Retinal pigment epithelial cell (primary cell): ENCODE measurements at regions not wholly inside any gene's neighbourhood (a gene's known extent, or its start where the extent isn't known, plus 50 kb on each side); places are given as distances from the start of the nearest gene placed in this dataset.
"Not testable (repeated sequence)": the region's sequence is repeated elsewhere in the genome, so short reads cannot be mapped to it uniquely, and the experiment has no call there.

ENCODE experiments used
- DNase-seq: peaks from one replicate; pipeline ENCODE4 v3.0.0-alpha.2; 2010; ENCODE audit warnings: low read depth
- H3K4me3 ChIP-seq: 2 replicates; pipeline ENCODE4 v1.5.1; 2011; ENCODE audit warnings: mild to moderate bottlenecking, low read length, control low read depth, moderate library complexity
- CTCF ChIP-seq: conservative IDR thresholded peaks from 2 replicates; pipeline ENCODE4 v1.5.1; 2011; ENCODE audit warnings: low read depth, low read length, control low read depth, inconsistent platforms

DNA sequence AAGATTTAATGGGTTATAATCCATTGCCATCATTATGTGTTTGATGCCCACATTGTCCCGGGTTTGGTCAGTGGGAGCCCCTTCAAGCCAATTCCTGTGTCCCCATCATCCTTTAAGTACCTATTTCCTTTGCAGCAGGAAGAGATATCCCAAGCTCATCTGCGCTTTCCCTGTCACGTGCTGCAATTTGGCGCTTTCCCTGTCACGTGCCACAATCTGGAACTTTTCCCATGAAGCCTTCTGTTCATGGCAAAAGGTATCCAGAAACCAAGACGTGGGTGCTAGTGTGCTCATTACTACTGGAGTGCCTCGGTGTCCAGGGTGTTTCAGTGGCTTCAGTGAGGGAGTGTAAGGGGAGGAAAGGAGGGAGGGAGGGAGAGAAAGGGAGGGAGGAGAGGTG lies 168.5 kb downstream of the NPIPB11 start:
- no peak for DNase-seq
- no peak for TF ChIP-seq CTCF
- H3K4me3 ChIP-seq: no peak overlapping the region

DNA sequence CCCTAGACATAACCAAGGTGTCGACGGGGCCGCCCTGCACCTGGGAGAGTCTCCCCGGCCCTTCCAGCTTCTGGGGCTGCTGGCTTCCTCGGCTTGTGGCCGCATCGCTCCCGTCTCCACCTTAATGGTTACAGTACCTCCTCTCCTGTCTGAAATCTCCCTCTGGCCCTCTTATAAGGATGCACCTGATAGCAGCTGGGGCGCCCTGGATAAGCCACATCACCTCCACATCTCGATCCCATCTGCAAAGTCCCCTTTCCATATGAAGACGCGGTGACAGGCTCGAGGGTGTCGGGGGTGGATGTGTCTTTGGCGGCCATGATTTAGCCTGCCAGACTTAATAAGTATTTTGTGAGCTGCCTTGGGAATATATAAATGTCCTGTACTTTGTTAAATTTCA lies 169.0 kb downstream of the NPIPB11 start:
- not testable (repeated sequence) for DNase-seq, H3K4me3 ChIP-seq

DNA sequence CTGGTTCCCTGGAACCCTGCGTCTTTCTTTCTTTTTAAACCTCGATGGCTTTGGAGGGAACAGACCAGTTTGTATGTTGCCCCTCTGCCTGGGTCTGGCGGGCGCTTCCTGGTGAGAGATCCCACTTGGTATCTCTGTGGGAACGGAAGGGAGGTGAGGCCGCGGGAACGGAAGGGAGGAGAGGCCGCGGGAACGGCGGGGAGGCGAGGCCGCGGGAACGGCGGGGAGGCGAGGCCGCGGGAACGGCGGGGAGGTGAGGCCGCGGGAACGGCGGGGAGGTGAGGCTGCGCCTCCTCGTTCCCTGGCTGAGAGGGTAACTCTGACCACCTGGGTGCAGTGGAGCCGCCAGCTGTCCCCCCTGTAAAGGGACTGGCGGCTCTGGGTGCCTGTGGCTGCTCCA lies 169.5 kb downstream of the NPIPB11 start:
- DNase-seq, H3K4me3 ChIP-seq: not testable (repeated sequence)

DNA sequence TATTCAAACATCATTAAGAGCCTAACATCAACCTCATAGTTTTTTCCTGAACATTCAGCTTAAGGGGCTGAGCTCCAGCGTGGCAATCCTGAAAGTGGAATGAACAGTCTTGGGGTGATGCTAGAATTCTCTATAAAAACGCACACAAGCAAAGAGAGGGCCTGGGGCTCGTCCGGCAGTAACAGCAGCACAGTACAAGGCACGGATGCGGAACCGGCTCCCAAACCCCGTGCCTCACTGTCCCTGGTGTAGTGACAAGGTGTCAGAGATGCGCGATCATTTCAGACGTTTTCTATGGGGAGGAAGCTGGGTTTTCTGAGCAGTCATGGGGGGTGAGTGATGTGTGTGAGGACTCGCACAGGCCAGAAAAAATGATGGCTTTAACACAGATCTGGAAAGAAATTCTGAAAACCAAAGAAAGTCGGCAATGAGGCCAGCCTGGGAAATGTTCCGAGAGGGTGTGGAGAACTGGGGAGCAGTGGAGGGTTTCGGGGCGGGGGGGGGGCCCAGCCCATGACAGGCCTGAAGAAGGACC lies 170.6 kb downstream of the NPIPB11 start:
- not testable (repeated sequence) for H3K4me3 ChIP-seq, DNase-seq

GRCh38 chr16:29234536-29235275 lies 171.8 kb downstream of the NPIPB11 start:
- not testable (repeated sequence) for DNase-seq, H3K4me3 ChIP-seq

DNA sequence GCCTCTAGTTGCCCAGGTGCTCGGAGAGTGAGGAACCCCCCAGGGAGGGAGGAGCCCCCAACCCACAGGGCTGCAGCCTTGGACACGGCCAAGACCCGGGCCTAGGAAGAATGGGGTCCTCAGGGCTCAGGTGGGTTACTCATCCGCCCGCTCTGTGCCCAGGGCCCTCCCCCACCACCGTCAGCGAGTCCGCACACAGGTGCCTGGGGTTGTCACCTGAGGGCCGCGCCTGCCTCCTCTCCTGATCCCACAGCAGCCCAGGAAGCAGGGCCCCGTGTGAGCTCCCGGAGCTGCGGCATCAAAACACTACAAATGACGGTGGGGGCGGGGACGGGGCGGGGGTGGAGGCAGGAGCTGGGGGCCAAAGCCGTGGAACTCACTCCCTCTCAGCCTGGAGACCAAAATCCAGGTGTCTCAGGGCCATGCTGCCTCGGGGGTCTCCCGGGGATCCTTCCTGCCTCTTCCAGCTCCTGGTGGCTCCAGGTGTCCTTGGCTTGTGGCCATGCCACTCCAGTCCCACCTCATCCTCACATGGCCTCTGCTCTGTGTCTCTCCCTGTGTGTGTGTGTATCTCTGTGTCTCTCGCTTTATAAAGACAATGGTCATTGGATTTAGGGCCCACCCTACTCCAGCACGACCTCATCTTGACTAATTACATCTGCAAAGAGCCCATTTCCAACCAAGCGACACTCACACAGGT lies 172.7 kb downstream of the NPIPB11 start:
- not testable (repeated sequence) for H3K4me3 ChIP-seq, DNase-seq

DNA sequence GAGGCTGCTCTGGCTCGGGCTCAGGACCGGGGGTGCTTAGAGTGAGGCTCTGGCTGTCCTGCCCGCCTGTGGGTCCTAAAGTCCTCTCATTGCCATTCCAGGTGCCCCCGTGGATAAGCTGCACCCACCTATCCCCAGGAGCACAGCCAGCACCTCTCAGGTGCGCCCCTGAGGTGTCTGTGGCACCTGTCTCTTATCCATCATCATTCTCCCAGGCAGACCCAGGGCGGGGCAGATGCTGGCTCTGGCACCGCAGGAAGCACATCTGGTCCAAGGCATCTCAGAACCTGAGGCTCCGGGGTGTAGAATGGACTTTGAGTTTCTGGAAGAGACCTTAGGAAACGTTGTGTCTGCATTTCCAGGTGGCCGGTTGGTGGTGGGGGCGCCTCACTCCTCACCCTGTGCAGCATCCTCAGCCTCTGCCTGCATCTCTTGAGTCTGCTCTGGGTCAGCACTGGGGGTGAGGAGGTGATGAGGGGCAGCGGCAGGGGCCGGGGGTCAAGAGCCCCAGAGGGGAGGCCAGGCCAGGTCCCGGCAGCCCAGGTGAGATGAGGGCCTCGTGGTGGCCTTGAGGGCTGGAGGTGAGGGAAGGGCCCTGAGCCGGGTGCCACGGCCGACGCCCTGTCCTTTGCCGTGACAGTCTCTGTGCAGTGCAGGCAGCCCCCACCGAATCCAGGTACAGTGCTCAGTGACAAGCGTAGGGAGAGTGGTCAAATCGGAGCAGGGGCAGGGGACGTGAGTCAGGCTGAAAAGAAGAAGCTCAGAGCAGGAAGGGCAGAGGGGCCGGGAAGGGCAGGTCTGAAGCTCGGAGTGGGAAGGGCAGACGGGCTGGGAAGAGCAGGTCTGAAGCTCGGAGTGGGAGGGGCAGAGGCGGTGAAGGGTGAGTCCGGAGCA lies 173.5 kb downstream of the NPIPB11 start:
- H3K4me3 ChIP-seq: no peak overlapping the region
- DNase-seq: no peak
- TF ChIP-seq CTCF: no peak

DNA sequence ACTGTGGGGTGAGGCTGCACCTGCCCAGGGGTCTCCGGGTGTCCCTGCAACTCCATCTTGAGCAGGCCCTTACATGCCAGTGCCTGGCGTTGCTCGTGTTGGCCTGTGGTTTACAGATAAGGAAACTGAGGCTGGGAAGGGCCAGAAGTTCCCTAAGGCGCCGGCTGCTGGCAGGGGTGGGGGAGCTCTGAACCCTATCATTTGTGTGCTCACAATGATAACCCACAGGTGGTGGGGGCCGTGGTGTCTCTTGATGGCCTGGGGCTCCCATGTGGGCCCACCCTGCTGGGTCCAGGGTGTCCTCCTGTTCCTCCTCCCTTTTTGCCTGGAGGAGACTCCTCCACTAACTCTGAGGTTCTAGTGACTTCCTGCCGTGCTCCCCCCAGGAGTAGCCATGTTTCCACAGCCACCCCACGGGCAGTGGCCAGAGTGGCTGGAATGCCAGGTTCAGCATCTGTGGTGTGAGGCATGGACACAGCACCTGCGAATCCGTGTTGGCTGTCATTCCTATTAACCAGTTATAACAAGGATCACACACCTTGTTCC lies 174.3 kb downstream of the NPIPB11 start:
- H3K4me3 ChIP-seq, DNase-seq: not testable (repeated sequence)

- TF ChIP-seq CTCF: no peak
- no peak overlapping the region for H3K4me3 ChIP-seq
- no peak for DNase-seq
These were observed 175.3 kb downstream of the NPIPB11 start for GRCh38 chr16:29231244-29231643.

DNA sequence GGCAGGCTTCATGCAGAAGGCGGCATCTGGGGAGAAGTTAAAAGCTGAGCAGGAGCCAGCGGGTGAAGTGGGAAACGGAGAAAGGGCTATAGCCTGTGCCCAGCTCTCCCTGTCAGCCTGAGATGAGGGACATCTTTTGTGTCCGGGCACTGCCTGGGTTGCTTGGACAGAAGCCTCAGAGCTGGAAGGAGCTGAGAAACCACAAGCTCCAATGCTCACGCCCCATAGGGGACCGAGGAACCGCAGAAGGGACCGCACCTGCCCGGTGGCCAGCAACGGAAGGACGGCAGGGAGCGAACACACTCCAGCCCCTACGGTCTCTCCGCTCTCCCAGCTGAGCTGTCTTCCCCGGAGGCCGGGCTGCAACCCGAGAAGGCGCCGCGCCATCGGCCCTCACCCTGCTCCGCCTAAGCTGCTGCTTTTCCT lies 175.8 kb downstream of the NPIPB11 start:
- no peak for TF ChIP-seq CTCF
- no peak overlapping the region for H3K4me3 ChIP-seq
- no peak for DNase-seq

GRCh38 chr16:29230006-29230668 lies 176.4 kb downstream of the NPIPB11 start:
- not testable (repeated sequence) for DNase-seq, H3K4me3 ChIP-seq

GRCh38 chr16:29229616-29230005 lies 176.9 kb downstream of the NPIPB11 start:
- H3K4me3 ChIP-seq, DNase-seq: not testable (repeated sequence)
